Fibroblast of lung (primary cell): ENCODE measurements at regions not wholly inside any gene's neighbourhood (a gene's known extent, or its start where the extent isn't known, plus 50 kb on each side); places are given as distances from the start of the nearest gene placed in this dataset.

ENCODE experiments used
- DNase-seq, 2 donors: peaks; one replicate each; pipeline versions ENCODE4 v3.0.0 to v3.0.0-alpha.2; 2010; ENCODE audit warnings: low read depth in 2 of 2
- H2AFZ ChIP-seq: 2 replicates; pipeline ENCODE4 v1.5.1; 2012; ENCODE audit warnings: low read length, control low read depth, inconsistent platforms
- H3K27ac ChIP-seq: 2 replicates; pipeline ENCODE4 v1.5.1; 2011; ENCODE audit warnings: low read length, control low read depth; ENCODE audit not compliant: insufficient read depth
- H3K27me3 ChIP-seq: 2 replicates; pipeline ENCODE4 v1.5.1; 2011; ENCODE audit warnings: mild to moderate bottlenecking, low read length; ENCODE audit not compliant: control insufficient read depth, insufficient read depth
- H3K36me3 ChIP-seq: 2 replicates; pipeline ENCODE4 v1.5.1; 2011; ENCODE audit warnings: low read length; ENCODE audit not compliant: control insufficient read depth, insufficient read depth
- H3K4me1 ChIP-seq: 2 replicates; pipeline ENCODE4 v1.5.1; 2011; ENCODE audit warnings: low read length; ENCODE audit not compliant: control insufficient read depth, insufficient read depth; ENCODE audit errors: extremely low read depth
- H3K4me2 ChIP-seq: 2 replicates; pipeline ENCODE4 v1.5.1; 2011; ENCODE audit warnings: low read length, control low read depth; ENCODE audit not compliant: insufficient read depth; ENCODE audit errors: extremely low read depth
- H3K4me3 ChIP-seq, 4 experiments: fragments of 200-600 bp in 1 of 4; sonication (generic) in 1 of 4; replicated peaks in 1 of 4; 2 replicates each; pipeline ENCODE4 v1.5.1; 2011 to 2016; ENCODE audit warnings: low read length in 4 of 4, low read depth in 3 of 4, mild to moderate bottlenecking in 3 of 4, control low read depth in 2 of 4, inconsistent platforms in 1 of 4, mixed read lengths in 1 of 4; ENCODE audit not compliant: insufficient read depth in 1 of 4; ENCODE audit errors: control extremely low read depth in 1 of 4
- H3K79me2 ChIP-seq: 2 replicates; pipeline ENCODE4 v1.5.1; 2012; ENCODE audit warnings: mild to moderate bottlenecking, low read length, inconsistent platforms; ENCODE audit not compliant: control insufficient read depth, insufficient read depth
- H3K9ac ChIP-seq: 2 replicates; pipeline ENCODE4 v1.5.1; 2011; ENCODE audit warnings: mild to moderate bottlenecking, low read length, control low read depth; ENCODE audit not compliant: insufficient read depth
- H3K9me3 ChIP-seq: 2 replicates; pipeline ENCODE4 v1.5.1; 2012; ENCODE audit warnings: low read depth, low read length; ENCODE audit not compliant: control insufficient read depth, insufficient read depth
- H4K20me1 ChIP-seq: 2 replicates; pipeline ENCODE4 v1.5.1; 2011; ENCODE audit warnings: low read length; ENCODE audit not compliant: control insufficient read depth, insufficient read depth; ENCODE audit errors: extremely low read depth
- CTCF ChIP-seq, 2 donors: IDR thresholded peaks in 1 of 2; conservative IDR thresholded peaks in 1 of 2; 1 replicate in 1 of 2; 2 replicates in 1 of 2; pipeline ENCODE4 v1.5.1; 2011 to 2012; ENCODE audit warnings: low read length in 2 of 2, control low read depth in 1 of 2, inconsistent platforms in 1 of 2, low read depth in 1 of 2, mild to moderate bottlenecking in 1 of 2
- EZH2 ChIP-seq: IDR thresholded peaks from 2 replicates; pipeline ENCODE4 v1.5.1; 2012; ENCODE audit warnings: low read length, control low read depth, mild to moderate bottlenecking; ENCODE audit errors: missing control alignments

GRCh38 chr9:14413812-14414211 is 99.9 kb upstream of the NFIB start:
- no peak for TF ChIP-seq EZH2
- no peak for TF ChIP-seq CTCF (conservative IDR thresholded peaks at IDR 0.05 in 1 of 2, IDR thresholded peaks at IDR 0.05 in 1 of 2; ENCODE audit: low read depth in 1 of 2, low read length in 2 of 2)
- no peak overlapping the region for H2AFZ ChIP-seq
- no peaks in the 10 kb centered on the region for H3K36me3 ChIP-seq
- H3K79me2 ChIP-seq: no peaks in the 10 kb centered on the region
- no peak for DNase-seq
- H4K20me1 ChIP-seq: no peaks in the 10 kb centered on the region
- no peaks in the 10 kb centered on the region for H3K9me3 ChIP-seq
- H3K9ac ChIP-seq: no peak overlapping the region
- no peak overlapping the region for H3K27ac ChIP-seq
- H3K27me3 ChIP-seq: peaks cover 22% of the 10 kb centered on the region
- peaks cover 4% of the 10 kb centered on the region for H3K4me1 ChIP-seq
- no peak overlapping the region for H3K4me2 ChIP-seq
- no peak overlapping the region for H3K4me3 ChIP-seq

- Histone ChIP-seq H3K27me3 (peaks cover 20% of the 10 kb centered on the region), H4K20me1 (no peaks in the 10 kb centered on the region), H3K27ac (no peak overlapping the region), H3K9me3 (no peaks in the 10 kb centered on the region), H3K4me2 (no peak overlapping the region), H3K9ac (no peak overlapping the region), H3K4me1 (peaks cover 2% of the 10 kb centered on the region), H3K79me2 (no peaks in the 10 kb centered on the region), H2AFZ (no peak overlapping the region), H3K36me3 (no peaks in the 10 kb centered on the region), H3K4me3 (no peak overlapping the region)
- DNase-seq: no peak
- TF ChIP-seq EZH2: no peak
- no peak for TF ChIP-seq CTCF (conservative IDR thresholded peaks at IDR 0.05 in 1 of 2, IDR thresholded peaks at IDR 0.05 in 1 of 2; ENCODE audit: low read depth in 1 of 2, low read length in 2 of 2)
Observed at GRCh38 chr9:14412775-14413174, 98.8 kb upstream of the NFIB start.

- Histone ChIP-seq H3K4me1 (no peaks in the 10 kb centered on the region), H3K4me2 (no peak overlapping the region), H3K9ac (no peak overlapping the region), H3K9me3 (no peaks in the 10 kb centered on the region), H3K79me2 (no peaks in the 10 kb centered on the region), H2AFZ (no peak overlapping the region), H3K27ac (no peak overlapping the region), H3K27me3 (peaks cover 12% of the 10 kb centered on the region), H3K4me3 (no peak overlapping the region), H3K36me3 (no peaks in the 10 kb centered on the region), H4K20me1 (no peaks in the 10 kb centered on the region)
- DNase-seq: no peak
- TF ChIP-seq EZH2 (no peak), CTCF (conservative IDR thresholded peaks at IDR 0.05 in 1 of 2, IDR thresholded peaks at IDR 0.05 in 1 of 2; ENCODE audit: low read depth in 1 of 2, low read length in 2 of 2) (no peak)
Observed at GRCh38 chr9:14406463-14406862, 92.5 kb upstream of the NFIB start.
